Neural cell (in vitro differentiated cells): ENCODE measurements at regions not wholly inside any gene's neighbourhood (a gene's known extent, or its start where the extent isn't known, plus 50 kb on each side); places are given as distances from the start of the nearest gene placed in this dataset.

Source experiments
- EP300 ChIP-seq: fragments of 450-650 bp; conservative IDR thresholded peaks from 2 replicates; pipeline ENCODE4 v1.6.1; 2014; ENCODE audit warnings: antibody characterized with exemption, mild to moderate bottlenecking, moderate library complexity; ENCODE audit not compliant: poor library complexity, severe bottlenecking
- EZH2 ChIP-seq: fragments of 200-600, 300-800 bp; shearing (Covaris generic), sonication (generic); IDR thresholded peaks from 2 replicates; pipeline ENCODE4 v1.6.1; 2014; ENCODE audit warnings: antibody characterized with exemption, low read length, borderline replicate concordance, mild to moderate bottlenecking; ENCODE audit not compliant: insufficient read depth, poor library complexity, severe bottlenecking
- MXI1 ChIP-seq: fragments of 450-650 bp; conservative IDR thresholded peaks from 2 replicates; pipeline ENCODE4 v1.6.1; 2014; ENCODE audit warnings: antibody characterized with exemption, mild to moderate bottlenecking; ENCODE audit not compliant: poor library complexity, severe bottlenecking
- POLR2AphosphoS5 ChIP-seq: IDR thresholded peaks from 2 replicates; pipeline ENCODE4 v1.6.1; 2012
- RAD21 ChIP-seq: fragments of 450-650 bp; conservative IDR thresholded peaks from 2 replicates; pipeline ENCODE4 v1.6.1; 2014; ENCODE audit warnings: antibody characterized with exemption, mild to moderate bottlenecking, moderate library complexity
- SMC3 ChIP-seq: fragments of 450-650 bp; conservative IDR thresholded peaks from 2 replicates; pipeline ENCODE4 v1.6.1; 2014; ENCODE audit warnings: antibody characterized with exemption, mild to moderate bottlenecking, moderate library complexity; ENCODE audit not compliant: poor library complexity
- TAF1 ChIP-seq: IDR thresholded peaks from 2 replicates; pipeline ENCODE4 v1.6.1; 2012; ENCODE audit warnings: low read depth
- TF ChIP-seq, protein P1 (sequence below): fragments of 450-650 bp; IDR thresholded peaks from 2 replicates; pipeline ENCODE4 v1.5.1; 2014; ENCODE audit warnings: antibody characterized with exemption, mild to moderate bottlenecking, moderate library complexity; ENCODE audit not compliant: poor library complexity, severe bottlenecking
- TF ChIP-seq, protein P2 (sequence below): IDR thresholded peaks from 2 replicates; pipeline ENCODE4 v1.6.1; 2012; ENCODE audit warnings: borderline replicate concordance

DNA sequence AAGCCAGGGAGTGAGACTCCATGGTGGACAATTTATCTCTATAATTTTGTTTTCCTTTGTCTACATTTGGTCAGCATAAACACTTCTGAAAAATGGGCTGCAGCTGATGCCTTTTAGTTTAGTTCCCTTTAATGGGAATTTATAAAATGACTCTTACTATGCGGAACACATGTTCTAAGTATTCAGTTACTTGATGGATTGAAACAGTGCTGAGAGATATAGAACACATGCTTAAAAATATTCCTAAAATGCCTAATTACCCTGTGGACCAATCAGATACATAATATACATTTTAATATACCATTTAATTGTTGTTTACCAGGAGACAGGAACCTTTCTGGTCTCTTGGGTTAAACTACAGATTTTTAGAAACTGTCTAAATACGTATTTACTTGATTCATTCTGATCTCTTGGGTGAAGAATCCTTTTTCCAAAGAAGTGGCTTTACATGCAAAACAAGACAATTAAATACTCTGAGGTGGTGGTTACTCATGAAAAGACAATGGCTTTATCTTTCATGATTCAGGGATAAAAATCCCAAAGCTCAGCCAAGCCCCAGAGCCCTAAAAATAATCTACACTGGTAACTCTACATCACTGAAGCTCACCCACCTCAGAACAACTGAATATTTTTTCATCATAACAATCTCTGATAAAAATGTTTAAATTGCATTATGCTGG lies 128.1 kb upstream of the SERTAD2 start:
- TF ChIP-seq, protein P1, sequence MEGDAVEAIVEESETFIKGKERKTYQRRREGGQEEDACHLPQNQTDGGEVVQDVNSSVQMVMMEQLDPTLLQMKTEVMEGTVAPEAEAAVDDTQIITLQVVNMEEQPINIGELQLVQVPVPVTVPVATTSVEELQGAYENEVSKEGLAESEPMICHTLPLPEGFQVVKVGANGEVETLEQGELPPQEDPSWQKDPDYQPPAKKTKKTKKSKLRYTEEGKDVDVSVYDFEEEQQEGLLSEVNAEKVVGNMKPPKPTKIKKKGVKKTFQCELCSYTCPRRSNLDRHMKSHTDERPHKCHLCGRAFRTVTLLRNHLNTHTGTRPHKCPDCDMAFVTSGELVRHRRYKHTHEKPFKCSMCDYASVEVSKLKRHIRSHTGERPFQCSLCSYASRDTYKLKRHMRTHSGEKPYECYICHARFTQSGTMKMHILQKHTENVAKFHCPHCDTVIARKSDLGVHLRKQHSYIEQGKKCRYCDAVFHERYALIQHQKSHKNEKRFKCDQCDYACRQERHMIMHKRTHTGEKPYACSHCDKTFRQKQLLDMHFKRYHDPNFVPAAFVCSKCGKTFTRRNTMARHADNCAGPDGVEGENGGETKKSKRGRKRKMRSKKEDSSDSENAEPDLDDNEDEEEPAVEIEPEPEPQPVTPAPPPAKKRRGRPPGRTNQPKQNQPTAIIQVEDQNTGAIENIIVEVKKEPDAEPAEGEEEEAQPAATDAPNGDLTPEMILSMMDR = no peak
- TF ChIP-seq, protein P2, sequence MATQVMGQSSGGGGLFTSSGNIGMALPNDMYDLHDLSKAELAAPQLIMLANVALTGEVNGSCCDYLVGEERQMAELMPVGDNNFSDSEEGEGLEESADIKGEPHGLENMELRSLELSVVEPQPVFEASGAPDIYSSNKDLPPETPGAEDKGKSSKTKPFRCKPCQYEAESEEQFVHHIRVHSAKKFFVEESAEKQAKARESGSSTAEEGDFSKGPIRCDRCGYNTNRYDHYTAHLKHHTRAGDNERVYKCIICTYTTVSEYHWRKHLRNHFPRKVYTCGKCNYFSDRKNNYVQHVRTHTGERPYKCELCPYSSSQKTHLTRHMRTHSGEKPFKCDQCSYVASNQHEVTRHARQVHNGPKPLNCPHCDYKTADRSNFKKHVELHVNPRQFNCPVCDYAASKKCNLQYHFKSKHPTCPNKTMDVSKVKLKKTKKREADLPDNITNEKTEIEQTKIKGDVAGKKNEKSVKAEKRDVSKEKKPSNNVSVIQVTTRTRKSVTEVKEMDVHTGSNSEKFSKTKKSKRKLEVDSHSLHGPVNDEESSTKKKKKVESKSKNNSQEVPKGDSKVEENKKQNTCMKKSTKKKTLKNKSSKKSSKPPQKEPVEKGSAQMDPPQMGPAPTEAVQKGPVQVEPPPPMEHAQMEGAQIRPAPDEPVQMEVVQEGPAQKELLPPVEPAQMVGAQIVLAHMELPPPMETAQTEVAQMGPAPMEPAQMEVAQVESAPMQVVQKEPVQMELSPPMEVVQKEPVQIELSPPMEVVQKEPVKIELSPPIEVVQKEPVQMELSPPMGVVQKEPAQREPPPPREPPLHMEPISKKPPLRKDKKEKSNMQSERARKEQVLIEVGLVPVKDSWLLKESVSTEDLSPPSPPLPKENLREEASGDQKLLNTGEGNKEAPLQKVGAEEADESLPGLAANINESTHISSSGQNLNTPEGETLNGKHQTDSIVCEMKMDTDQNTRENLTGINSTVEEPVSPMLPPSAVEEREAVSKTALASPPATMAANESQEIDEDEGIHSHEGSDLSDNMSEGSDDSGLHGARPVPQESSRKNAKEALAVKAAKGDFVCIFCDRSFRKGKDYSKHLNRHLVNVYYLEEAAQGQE = no peak
- TF ChIP-seq EP300 = no peak
- TF ChIP-seq POLR2AphosphoS5 = no peak
- no peak for TF ChIP-seq EZH2
- TF ChIP-seq TAF1 = no peak
- TF ChIP-seq RAD21 = no peak
- no peak for TF ChIP-seq MXI1
- no peak for TF ChIP-seq SMC3
